NCI-H2227 (cell line): ENCODE measurements at regions not wholly inside any gene's neighbourhood (a gene's known extent, or its start where the extent isn't known, plus 50 kb on each side); places are given as distances from the start of the nearest gene placed in this dataset.

ENCODE experiments used
- DNase-seq: peaks from one replicate; lab custom pipeline; 2025; ENCODE audit not compliant: unreplicated experiment; lab: John Stamatoyannopoulos, UW

DNA sequence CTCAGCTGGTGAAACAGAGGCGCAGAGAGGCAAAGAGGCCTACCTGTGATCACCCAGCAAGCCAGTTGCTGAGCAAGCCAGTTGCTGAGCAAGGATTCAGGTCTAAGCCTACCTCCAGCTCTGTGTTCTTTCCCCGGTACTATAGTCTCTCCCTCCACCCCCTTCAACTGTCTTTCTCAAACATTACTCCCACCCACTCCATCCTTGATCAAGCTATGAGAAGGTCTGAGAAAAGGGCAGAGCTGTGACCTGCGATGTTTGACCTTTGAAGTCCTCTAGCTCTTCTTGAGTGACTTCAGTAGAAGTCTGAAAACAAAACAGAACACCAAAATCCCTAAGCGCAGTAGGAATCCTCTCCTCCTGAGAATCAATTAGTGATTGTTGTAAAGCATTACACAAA is 665.2 kb upstream of the ID2 start:
- DNase-seq: no peak

DNA sequence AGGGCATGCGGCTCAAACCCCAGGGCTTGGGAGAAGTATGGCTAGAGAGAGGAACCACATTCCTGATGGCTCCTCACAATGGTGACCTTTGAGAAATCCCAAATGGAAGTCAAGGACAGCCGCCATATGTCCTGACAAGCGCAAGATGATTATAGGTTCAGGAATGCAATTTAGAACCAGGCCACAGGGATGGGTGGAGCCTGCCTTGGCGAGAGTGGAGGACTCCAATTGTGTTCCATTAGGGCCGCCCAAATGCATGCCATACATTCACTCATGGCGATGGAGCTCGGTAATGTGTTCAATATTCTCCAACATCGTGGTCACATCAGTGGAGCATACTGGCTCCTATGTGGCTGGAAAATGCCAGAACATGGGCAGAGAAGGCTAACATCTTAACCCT is 662.9 kb upstream of the ID2 start:
- no peak for DNase-seq

DNA sequence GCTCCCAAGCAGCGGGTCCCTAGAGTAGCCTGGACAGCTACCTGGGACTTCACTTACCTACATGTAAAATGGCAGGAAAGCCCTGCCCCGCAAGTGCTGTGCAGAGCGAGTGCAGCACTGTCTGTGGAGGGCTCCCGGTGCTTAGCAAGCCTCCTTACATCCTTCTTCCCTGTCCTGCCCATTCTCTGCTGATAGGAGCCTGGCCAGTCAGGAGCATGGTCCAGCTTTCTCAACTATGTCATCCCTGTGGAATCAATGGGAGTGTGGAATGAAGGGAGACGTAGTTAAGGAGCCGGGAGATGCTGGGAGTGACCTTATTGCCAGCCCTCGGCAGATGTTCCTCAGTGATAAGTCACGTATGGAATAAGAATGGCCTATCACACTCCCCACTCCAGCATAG is 661.9 kb upstream of the ID2 start:
- no peak for DNase-seq

DNA sequence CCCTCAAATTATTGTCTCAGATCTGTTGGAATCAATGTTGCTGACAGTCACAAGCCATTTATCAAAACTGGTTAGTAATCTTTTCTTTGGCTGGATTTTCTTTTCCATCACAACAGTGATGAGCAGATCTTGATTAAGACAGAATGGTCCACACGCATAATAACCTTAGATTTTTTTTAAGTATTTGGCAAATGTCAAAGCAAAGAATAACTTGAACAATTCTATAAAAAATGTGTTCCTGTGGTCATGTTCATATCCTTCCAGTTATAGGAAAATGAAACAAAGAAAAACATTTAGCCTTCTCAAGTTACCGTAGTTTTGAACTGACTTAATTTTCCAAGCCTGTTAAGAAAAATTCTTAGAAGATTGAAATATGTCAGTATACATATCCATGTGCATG is 659.9 kb upstream of the ID2 start:
- no peak for DNase-seq

DNA sequence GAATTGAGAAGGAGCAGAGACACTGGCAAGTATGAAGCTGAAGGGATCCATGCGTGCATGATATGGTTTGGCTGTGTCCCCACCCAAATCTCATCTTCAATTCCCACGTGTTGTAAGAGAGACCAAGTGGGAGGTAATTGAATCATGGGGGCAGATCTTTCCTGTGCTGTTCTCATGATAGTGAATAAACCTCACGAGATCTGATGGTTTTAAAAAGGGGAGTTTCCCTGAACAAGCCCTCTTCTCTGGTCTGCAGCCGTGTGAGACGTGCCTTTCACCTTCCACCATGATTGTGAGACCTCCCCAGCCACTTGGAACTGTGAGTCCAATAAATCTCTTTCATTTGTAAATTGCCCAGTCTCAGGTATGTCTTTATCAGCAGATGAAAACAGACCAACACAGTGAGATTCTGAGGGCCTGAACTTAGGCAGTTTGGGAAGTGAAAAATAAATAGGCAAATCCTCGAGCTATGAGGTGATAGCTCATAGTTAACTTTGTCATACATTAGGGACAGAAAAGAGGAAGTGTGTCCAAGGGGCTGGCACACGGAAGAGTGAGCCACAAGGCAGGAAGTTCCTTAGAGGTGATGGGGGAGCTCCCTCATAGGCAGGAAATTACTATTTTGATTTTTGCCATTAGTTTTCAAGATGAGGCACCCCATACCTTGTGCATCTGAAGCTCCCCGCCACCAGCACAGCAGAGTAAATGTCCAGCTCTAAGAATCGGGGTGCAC is 658.8 kb upstream of the ID2 start:
- DNase-seq: no peak

DNA sequence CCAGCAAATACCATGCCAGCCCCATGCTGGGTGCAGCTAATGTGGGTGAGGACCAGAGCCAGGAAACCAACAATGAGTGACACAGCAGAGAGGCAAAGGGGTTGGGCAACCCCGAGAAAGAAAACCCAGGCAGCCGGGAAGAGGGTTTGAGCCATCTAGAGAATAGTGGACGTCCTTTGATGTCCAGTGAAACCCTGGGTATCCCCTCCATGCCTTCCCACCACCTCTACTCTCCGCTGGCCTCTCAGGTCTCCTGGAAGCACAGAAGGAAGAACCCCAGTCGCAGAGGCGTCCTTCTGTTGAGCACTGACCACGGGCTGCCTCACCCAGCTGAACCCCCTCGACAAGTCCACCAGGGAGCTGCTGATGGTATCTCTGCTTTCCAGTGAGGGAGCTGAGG is 657.4 kb upstream of the ID2 start:
- no peak for DNase-seq

DNA sequence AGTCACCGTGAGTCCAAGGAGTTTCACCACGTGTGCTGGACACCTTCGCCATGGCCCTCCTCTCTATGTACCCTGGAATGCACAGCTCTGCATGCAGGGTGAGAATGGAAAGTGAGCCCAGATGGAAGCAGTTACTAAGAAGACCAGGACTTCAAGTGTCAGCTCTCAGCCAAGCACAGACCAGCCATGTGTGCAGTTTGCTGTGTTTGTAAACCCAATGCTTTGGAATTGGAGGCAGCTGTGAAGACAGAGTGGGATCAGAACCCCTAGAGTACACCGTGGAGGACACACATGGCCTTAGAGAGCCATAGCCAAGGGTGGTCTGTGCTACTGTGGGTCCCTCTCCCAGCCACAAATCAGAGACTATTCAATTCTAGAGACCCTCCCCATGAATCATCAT is 655.5 kb upstream of the ID2 start:
- DNase-seq: no peak

- DNase-seq: no peak
These were observed 654.5 kb upstream of the ID2 start for GRCh38 chr2:8027387-8027786.

DNA sequence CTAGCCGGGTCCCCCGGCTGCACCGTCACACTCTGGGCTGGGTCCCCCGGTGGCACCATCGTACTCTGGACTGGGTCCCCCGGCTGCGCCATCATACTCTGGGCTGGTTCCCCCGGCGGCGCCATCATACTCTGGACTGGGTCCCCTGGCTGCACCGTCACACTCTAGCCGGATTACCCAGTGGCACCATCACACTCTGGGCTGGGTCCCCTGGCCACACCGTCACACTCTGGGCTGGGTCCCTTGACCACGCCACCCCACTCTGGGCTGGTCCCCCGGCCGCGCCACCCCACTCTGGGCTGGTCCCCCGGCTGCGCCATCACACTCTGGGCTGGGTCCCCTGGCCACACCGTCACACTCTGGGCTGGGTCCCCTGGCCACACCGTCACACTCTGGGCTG is 653.8 kb upstream of the ID2 start:
- DNase-seq: no peak

DNA sequence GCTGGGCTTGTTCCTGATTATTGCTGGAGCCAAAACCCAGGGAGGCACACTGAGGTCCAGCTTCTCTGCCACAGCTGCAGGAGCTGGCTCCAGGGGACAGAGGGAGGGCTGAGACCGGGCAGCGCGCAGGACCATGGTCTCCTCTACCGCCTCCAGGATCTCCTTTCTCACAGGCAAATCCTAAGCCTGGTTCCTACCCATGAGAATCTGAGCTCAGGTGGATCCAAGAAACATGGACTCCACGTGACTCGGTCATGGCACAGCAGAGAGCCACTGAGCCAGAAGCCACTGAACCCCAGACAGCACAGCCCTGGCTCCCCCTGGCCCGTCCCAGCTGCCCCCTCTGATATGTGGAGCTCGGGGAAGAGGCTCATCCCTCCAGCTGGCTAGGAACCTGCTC is 653.4 kb upstream of the ID2 start:
- DNase-seq: no peak

DNA sequence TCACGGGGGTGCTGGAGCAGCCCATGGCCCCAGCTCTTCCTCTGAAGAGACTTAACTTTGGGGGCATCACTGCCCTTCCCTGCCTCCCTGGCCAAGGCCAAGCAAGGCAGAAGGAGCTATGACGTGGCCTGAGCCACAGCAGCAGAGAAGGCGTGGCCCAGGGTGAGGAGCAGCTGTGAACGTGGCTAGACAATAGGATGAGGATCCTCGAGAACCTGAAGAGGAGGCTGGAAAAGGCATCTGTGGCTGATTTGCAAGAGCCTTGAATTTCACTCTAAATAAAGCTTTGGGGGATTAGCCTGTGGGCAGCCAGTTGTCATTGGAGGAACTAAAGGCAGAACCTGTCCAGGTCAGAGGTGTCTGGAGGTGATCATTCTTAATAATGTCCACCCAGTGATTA is 652.9 kb upstream of the ID2 start:
- DNase-seq: no peak

DNA sequence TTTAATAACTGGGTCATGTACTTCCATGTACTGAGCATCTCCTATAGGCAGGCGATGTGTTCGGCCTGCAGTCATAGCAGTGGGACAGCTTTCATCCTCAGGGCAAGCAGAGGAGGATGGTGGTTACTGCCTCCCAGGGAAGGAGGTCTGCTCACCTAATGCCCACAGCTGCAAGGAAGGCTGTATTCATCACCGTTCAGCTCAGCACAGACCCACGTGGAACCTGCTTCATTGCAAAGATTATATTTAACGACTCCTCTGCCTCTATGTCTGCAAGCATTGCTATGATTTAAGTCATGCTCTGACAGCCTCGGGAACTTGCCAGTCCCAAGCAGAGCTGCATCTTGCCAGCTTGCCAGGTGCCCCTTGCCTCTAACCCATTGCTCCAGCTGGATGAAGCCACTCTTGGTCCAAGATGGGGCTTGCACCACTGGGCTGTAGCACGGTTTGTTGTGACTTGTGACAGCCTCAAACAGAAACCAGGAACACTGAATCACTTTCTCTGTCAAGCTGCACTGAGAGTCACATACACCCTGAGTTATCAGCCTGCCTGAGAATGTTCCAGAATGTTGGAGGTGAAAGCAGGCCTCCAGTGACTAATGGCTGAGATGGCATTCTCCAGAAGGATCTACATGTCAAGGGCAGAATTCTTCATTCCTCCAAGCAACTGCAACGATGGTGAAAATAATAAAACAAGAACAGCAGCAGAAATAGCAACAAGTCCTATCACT is 651.1 kb upstream of the ID2 start:
- no peak for DNase-seq

DNA sequence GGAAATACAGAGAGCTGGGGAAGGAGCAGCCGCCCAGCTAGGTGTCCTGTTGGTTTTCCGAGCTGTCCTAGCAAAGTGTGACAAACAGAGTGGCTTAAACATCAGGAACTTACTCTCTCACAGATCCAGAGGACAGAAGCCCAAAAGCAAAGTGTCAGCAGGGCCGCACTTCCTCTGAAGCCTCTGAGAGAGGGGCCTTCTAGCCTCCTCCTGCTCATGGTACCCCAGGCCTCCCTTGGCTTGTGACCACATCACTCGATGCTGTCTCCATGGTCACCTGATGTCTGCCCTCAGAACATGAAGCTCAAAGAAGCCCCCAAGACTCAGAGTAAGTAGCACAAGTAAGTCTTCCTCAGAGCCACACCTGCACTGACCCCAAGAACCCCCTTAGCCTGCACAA is 650.5 kb upstream of the ID2 start:
- no peak for DNase-seq

GRCh38 chr2:8033546-8034096 is 648.2 kb upstream of the ID2 start:
- no peak for DNase-seq

DNA sequence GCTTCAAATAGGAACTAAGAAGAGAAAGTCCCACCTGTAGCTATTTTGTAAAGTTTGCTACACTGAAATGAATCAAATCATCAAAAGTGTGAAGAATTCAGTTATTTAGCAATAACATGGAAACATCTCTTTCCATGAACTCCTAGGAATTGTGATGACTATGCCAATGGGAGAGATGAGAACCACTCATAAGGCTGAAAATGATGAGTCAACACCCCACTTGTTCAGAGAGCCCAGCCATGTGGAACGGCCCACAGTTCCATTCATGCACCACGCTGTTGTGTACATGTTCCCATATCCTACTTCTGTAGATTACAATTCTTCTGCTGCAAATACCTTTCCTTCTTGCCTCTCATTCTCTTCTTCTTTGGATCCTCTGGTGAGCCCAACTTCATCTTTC is 645.5 kb upstream of the ID2 start:
- DNase-seq: no peak

DNA sequence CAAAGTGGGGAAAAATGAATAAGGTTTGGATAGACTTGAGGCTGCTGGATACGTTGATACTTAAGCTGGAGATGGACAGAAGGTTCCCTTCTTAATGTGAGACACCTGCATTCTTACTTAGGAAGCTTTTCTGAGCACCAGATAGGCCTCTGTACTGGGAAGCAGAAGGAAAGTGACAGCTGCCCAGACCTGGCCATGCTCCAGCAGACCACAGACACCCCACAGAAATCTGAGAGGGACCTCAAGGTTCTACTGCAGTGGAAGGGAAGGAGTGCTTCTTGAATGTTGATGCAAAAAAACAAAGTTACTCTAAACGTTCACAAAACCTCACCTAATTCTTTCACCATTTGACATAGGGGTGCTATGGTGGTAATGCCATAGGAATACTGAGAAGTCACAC is 642.1 kb upstream of the ID2 start:
- DNase-seq: no peak

DNA sequence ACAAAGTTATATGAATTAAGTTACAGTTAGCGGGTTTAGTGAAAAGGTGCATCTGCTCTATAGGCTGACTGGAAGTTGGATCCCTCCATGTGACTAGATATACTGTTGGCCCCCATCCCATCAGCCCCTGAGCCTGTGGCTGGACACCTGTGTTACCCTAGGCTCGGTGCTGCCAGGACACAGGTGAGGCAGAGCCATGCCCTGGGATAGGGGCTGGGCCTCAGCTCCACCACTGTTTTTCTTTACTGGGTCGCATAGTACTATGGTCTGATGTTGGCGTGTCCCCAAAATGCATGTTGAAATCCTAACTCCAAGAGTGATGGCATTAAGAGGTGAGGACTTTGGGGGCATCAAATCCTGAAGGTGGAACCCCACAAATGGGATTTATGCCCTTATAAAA is 638.6 kb upstream of the ID2 start:
- DNase-seq: no peak

GRCh38 chr2:8044046-8044594 is 637.7 kb upstream of the ID2 start:
- no peak for DNase-seq

- DNase-seq: no peak
These were observed 636.7 kb upstream of the ID2 start for GRCh38 chr2:8045081-8045614.

DNA sequence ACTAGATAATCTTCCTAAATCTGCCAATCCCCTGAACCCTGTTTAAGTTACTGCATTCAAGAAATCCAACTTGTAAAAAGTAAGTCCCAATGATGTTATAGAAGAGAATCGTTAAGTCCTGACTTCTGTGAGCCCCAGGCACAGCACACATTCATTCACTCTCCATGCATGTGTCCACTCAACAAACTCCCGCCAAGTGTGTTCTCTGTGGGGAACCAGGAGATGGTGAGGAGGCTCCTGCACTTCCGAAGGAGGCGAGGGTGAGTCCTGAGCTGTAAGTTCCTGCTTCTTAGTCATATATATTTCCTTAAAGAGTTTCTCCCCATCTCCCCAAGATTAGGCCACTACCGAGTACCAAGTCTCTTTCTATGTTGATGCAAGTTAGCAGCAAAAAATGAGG is 635.0 kb upstream of the ID2 start:
- DNase-seq: no peak

- no peak for DNase-seq
These were observed 632.7 kb upstream of the ID2 start for GRCh38 chr2:8049176-8049575.
